ENCODE measurements at regions not wholly inside any gene's neighbourhood (a gene's known extent, or its start where the extent isn't known, plus 50 kb on each side); places are given as distances from the start of the nearest gene placed in this dataset.
"Not testable (repeated sequence)": the region's sequence is repeated elsewhere in the genome, so short reads cannot be mapped to it uniquely, and the experiment has no call there.

- H3K4me1 ChIP-seq: no peaks in the 10 kb centered on the region
- H3K36me3 ChIP-seq (ENCODE audit: insufficient read depth in 1 of 2, low read depth in 1 of 2): no peaks in the 10 kb centered on the region
- intact Hi-C loops (cut with DNase I): no loop called here
- H3K4me3 ChIP-seq: no peak overlapping the region
- 31 to 49% (median 40%) methylated on average over 2 of the region's 2 CpGs for WGBS, 3 donors
- no peak for TF ChIP-seq CTCF (IDR thresholded peaks at IDR 0.05)
- H3K9me3 ChIP-seq: no peaks in the 10 kb centered on the region
- ATAC-seq: no peak
- DNase-seq: no peak
- no peaks in the 10 kb centered on the region for H3K27me3 ChIP-seq (ENCODE audit: insufficient read depth in 3 of 3, low read length in 2 of 3)
- H3K27ac ChIP-seq: no peak overlapping the region
These were observed 2093.5 kb downstream of the LRRC4C start for GRCh38 chr11:39365809-39366436.

DNA sequence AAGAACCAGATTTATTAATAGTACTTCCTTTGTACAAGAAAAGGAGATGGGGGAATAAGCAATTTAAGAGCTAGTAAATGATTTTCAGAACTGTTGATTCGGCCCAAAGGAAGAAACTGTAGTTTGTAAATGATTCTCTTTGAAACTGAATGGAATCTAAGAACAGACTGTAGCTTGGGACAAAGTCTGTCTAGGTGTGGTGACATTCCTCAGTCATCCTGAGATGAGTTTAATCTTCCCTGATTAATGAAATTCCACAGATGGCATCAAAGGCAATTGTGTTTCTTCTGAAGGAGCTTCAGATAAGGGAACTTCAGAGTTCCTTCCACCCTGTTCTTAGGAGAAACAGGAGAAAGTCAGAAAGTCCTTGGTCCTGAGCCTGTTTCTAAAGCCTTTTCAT, 2095.9 kb downstream of the LRRC4C start:
- H3K27ac ChIP-seq: no peak overlapping the region
- H3K9me3 ChIP-seq: no peaks in the 10 kb centered on the region
- ATAC-seq (no peak), DNase-seq (no peak)
- intact Hi-C loops (cut with DNase I): no loop called here
- no peaks in the 10 kb centered on the region for H3K4me1 ChIP-seq
- H3K27me3 ChIP-seq (ENCODE audit: insufficient read depth in 3 of 3, low read length in 2 of 3): no peaks in the 10 kb centered on the region
- no peak for TF ChIP-seq CTCF (IDR thresholded peaks at IDR 0.05)
- WGBS, 3 donors: 83 to 88% (median 85%) methylated on average over 1 of the region's 1 CpG
- H3K36me3 ChIP-seq (ENCODE audit: insufficient read depth in 1 of 2, low read depth in 1 of 2): no peaks in the 10 kb centered on the region
- H3K4me3 ChIP-seq: no peak overlapping the region

DNA sequence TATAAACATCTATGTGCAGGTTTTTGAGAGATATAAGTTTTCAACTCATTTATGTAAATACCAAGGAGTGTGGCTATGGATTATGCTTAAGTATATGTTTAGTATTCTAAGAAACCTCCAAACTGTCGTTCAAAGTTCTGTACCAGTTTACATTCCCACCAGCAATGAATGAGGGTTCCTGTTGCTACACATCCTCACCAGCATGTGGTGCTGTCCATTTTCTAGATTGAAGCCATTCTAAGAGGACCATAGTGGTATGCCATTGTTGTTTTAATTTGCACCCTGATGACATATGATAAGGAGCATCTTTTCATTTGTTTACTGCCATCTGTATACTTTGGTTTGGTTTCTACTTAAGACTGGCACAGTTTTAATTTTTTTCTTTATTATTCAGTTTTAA, 2097.9 kb downstream of the LRRC4C start:
- no peak for ATAC-seq
- H3K4me3 ChIP-seq: no peak overlapping the region
- no peak overlapping the region for H3K27ac ChIP-seq
- intact Hi-C loops (cut with DNase I): no loop called here
- TF ChIP-seq CTCF (IDR thresholded peaks at IDR 0.05): no peak
- H3K9me3 ChIP-seq: no peaks in the 10 kb centered on the region
- WGBS, 3 donors: 86 to 91% (median 88%) methylated on average over 1 of the region's 1 CpG
- H3K4me1 ChIP-seq: no peaks in the 10 kb centered on the region
- no peak for DNase-seq
- no peaks in the 10 kb centered on the region for H3K36me3 ChIP-seq (ENCODE audit: insufficient read depth in 1 of 2, low read depth in 1 of 2)
- no peaks in the 10 kb centered on the region for H3K27me3 ChIP-seq (ENCODE audit: insufficient read depth in 3 of 3, low read length in 2 of 3)

DNA sequence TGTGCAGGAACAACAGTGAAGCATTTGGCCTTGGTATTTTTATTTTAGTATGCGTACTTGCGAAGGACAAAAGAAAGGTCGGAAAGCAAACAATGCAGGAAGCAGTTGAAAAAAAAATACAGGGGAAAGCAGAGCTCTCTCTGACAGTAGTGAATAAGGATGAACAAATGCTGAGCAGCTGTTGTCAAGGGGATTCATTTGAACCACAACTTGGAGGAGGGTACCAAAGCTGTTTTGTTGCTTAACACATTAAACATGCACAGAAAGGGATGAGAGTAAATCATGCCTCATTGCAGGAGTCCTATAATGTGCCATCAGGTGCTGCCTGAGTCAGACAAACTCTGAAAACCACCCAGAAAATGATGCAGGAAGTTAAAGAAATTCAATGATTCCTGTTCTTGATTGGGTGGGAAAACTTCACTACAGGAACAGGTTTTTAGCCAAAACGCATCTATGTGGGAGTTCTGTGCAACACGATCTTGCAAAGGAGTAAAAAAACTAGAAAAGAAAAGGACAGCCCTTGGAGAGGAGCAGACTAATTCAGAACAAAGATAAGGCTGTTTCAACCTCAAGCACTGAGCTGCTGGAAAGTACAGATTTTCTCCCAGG, 2113.5 kb downstream of the LRRC4C start:
- WGBS, 3 donors: 11 to 20% (median 12%) methylated on average over 5 of the region's 5 CpGs
- no peak overlapping the region for H3K27ac ChIP-seq
- intact Hi-C loops (cut with DNase I): no loop called here
- H3K27me3 ChIP-seq (ENCODE audit: insufficient read depth in 3 of 3, low read length in 2 of 3): no peaks in the 10 kb centered on the region
- no peaks in the 10 kb centered on the region for H3K4me1 ChIP-seq
- H3K9me3 ChIP-seq: no peaks in the 10 kb centered on the region
- no peaks in the 10 kb centered on the region for H3K36me3 ChIP-seq (ENCODE audit: insufficient read depth in 1 of 2, low read depth in 1 of 2)
- DNase-seq (no peak), ATAC-seq (no peak)
- H3K4me3 ChIP-seq: no peak overlapping the region
- no peak for TF ChIP-seq CTCF (IDR thresholded peaks at IDR 0.05)

DNA sequence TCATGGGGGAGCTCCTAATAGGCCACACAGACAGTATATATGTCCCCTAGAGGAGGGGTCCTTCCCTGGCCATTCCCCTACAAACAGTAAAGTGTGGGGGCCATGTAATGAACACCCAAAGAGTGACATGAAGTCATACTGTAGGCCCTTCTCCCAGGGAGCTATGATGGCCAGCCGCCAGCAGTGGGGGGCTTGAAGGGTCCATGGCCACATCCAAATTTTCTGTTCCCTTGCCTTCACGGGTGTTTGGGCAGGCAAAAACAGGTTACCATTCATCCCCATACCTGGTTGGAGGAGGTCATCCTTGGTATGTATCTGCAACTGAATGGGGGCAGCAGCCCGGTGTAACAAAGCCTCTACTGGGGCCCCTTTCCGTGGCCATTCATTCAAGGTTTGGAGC, 2118.0 kb downstream of the LRRC4C start:
- H3K9me3 ChIP-seq: no peaks in the 10 kb centered on the region
- TF ChIP-seq CTCF (IDR thresholded peaks at IDR 0.05): no peak
- H3K4me1 ChIP-seq: no peaks in the 10 kb centered on the region
- no peaks in the 10 kb centered on the region for H3K36me3 ChIP-seq (ENCODE audit: insufficient read depth in 1 of 2, low read depth in 1 of 2)
- no peak for ATAC-seq
- 93 to 97% (median 95%) methylated on average over 4 of the region's 4 CpGs for WGBS, 3 donors
- intact Hi-C loops (cut with DNase I): no loop called here
- H3K4me3 ChIP-seq: no peak overlapping the region
- DNase-seq: no peak
- no peaks in the 10 kb centered on the region for H3K27me3 ChIP-seq (ENCODE audit: insufficient read depth in 3 of 3, low read length in 2 of 3)
- H3K27ac ChIP-seq: no peak overlapping the region

DNA sequence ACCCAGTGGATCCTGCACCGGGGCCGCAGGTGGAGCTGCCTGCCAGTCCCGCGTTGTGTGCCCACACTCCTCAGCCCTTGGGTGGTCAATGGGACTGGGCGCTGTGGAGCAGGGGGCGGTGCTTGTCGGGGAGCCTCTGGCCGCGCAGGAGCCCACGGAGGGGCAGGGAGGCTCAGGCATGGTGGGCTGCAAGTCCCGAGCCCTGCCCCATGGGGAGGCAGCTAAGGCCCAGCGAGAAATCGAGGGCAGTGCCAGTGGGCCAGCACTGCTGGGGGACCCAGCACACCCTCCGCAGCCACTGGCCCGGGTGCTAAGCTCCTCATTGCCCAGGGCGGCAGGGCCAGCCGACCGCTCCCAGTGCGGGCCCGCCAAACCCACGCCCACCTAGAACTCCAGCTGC, 2126.4 kb downstream of the LRRC4C start:
- H3K9me3 ChIP-seq; DNase-seq; H3K36me3 ChIP-seq (ENCODE audit: insufficient read depth in 1 of 2, low read depth in 1 of 2); H3K27me3 ChIP-seq (ENCODE audit: insufficient read depth in 3 of 3, low read length in 2 of 3); H3K4me1 ChIP-seq; H3K27ac ChIP-seq; ATAC-seq; H3K4me3 ChIP-seq; intact Hi-C loops (cut with DNase I): not testable (repeated sequence)
- WGBS, 3 donors: 76 to 81% (median 81%) methylated on average over 20 to 21 of the region's 21 CpGs

Data from psoas muscle (tissue), 7 donors.